Keratinocyte (primary cell): ENCODE measurements at regions not wholly inside any gene's neighbourhood (a gene's known extent, or its start where the extent isn't known, plus 50 kb on each side); places are given as distances from the start of the nearest gene placed in this dataset.
"Not testable (repeated sequence)": the region's sequence is repeated elsewhere in the genome, so short reads cannot be mapped to it uniquely, and the experiment has no call there.

ENCODE experiments used
- DNase-seq: peaks from one replicate; pipeline ENCODE4 v3.0.0-alpha.2; 2011; ENCODE audit warnings: low read depth, missing footprints, low spot score
- FAIRE-seq: peaks from 2 replicates; lab custom pipeline; 2011; peaks lifted over from hg19 to GRCh38; lab: Jason Lieb, UNC
- H2AFZ ChIP-seq: 2 replicates; pipeline ENCODE4 v1.6.0; 2012; ENCODE audit warnings: low read length, control low read depth, inconsistent platforms; ENCODE audit not compliant: control insufficient read depth
- H3K27ac ChIP-seq: 2 replicates; pipeline ENCODE4 v1.5.1; 2011; ENCODE audit warnings: low read length; ENCODE audit not compliant: control insufficient read depth, insufficient read depth
- H3K27me3 ChIP-seq: 3 replicates; pipeline ENCODE4 v1.6.0; 2011; ENCODE audit warnings: low read length; ENCODE audit not compliant: control insufficient read depth, insufficient read depth; ENCODE audit errors: extremely low read depth
- H3K36me3 ChIP-seq, 2 experiments: 2 replicates in 1 of 2; 3 replicates in 1 of 2; pipeline ENCODE4 v1.5.1; 2011; ENCODE audit warnings: low read length in 2 of 2, mild to moderate bottlenecking in 1 of 2; ENCODE audit not compliant: control insufficient read depth in 2 of 2, insufficient read depth in 2 of 2; ENCODE audit errors: extremely low read depth in 1 of 2
- H3K4me1 ChIP-seq: 3 replicates; pipeline ENCODE4 v1.5.1; 2011; ENCODE audit warnings: low read length; ENCODE audit not compliant: control insufficient read depth, insufficient read depth; ENCODE audit errors: extremely low read depth
- H3K4me2 ChIP-seq: 3 replicates; pipeline ENCODE4 v1.6.0; 2011; ENCODE audit warnings: low read depth, low read length; ENCODE audit not compliant: control insufficient read depth, insufficient read depth; ENCODE audit errors: extremely low read depth
- H3K4me3 ChIP-seq, 3 experiments: fragments of 200-600 bp in 1 of 3; sonication (generic) in 1 of 3; 2 replicates in 2 of 3; 3 replicates in 1 of 3; pipeline ENCODE4 v1.5.1; 2011 to 2016; ENCODE audit warnings: low read length in 3 of 3, mild to moderate bottlenecking in 3 of 3, control low read depth in 2 of 3, inconsistent platforms in 1 of 3, low read depth in 1 of 3, mixed read lengths in 1 of 3, mixed run types in 1 of 3, moderate library complexity in 1 of 3; ENCODE audit not compliant: control insufficient read depth in 2 of 3, insufficient read depth in 2 of 3; ENCODE audit errors: extremely low read depth in 1 of 3
- H3K79me2 ChIP-seq: 2 replicates; pipeline ENCODE4 v1.6.0; 2012; ENCODE audit warnings: low read length; ENCODE audit not compliant: control insufficient read depth, insufficient read depth
- H3K9ac ChIP-seq: 3 replicates; pipeline ENCODE4 v1.6.0; 2011; ENCODE audit warnings: low read length; ENCODE audit not compliant: control insufficient read depth, insufficient read depth; ENCODE audit errors: extremely low read depth
- H3K9me1 ChIP-seq: 3 replicates; pipeline ENCODE4 v1.6.0; 2011; ENCODE audit warnings: low read length; ENCODE audit not compliant: control insufficient read depth, insufficient read depth; ENCODE audit errors: extremely low read depth
- H3K9me3 ChIP-seq: 2 replicates; pipeline ENCODE4 v1.5.1; 2012; ENCODE audit warnings: low read depth, low read length; ENCODE audit not compliant: control insufficient read depth
- H4K20me1 ChIP-seq: 3 replicates; pipeline ENCODE4 v1.6.0; 2011; ENCODE audit warnings: low read length; ENCODE audit not compliant: control insufficient read depth, insufficient read depth; ENCODE audit errors: extremely low read depth
- EZH2 ChIP-seq: IDR thresholded peaks from one replicate; pipeline ENCODE4 v1.6.1; 2012; ENCODE audit warnings: inconsistent platforms, mild to moderate bottlenecking, low read length, moderate library complexity
- dilution Hi-C: fragments of 300-500 bp; cut with MboI; formaldehyde crosslinking; loops from one replicate; pipeline ENCODE4 v1.7.0; 2020; ENCODE audit warnings: low sequenced_read_pairs; ENCODE audit not compliant: extremely low pct_ligation_motif_present
- TF ChIP-seq, protein P1 (sequence below), 3 experiments: IDR thresholded peaks in 1 of 3; conservative IDR thresholded peaks in 1 of 3; optimal IDR thresholded peaks in 1 of 3; 2 replicates in 2 of 3; 3 replicates in 1 of 3; pipeline versions ENCODE3 to v1.5.1; 2011; ENCODE audit warnings: low read length in 3 of 3, mild to moderate bottlenecking in 3 of 3, moderate library complexity in 2 of 3, control low read depth in 1 of 3, inconsistent platforms in 1 of 3; ENCODE audit not compliant: insufficient read depth in 2 of 3; ENCODE audit errors: extremely low read depth in 1 of 3

DNA sequence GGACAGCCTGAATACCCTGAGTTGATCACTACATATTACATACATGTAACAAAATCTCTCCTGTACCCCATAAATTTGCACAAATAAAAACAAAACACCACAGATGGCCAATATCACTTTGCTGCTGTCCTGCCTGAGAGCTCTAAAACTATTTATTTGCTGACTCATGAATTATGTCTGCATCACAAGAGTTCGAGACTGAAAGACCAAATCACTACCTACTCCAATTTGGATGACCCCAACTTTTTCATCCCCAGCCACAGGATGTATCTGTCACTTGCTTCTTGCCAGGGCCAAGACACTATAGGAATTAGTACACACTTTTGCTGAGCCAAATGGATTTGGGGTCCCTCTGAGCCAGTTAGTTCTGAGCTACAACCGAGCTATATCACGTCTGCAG, 409.7 kb upstream of the NFE2L3 start:
- H3K4me3 ChIP-seq: no peak overlapping the region
- H3K27me3 ChIP-seq: peaks cover 3% of the 10 kb centered on the region
- no peak overlapping the region for H3K4me2 ChIP-seq
- no peak for FAIRE-seq
- H3K4me1 ChIP-seq: no peaks in the 10 kb centered on the region
- no peaks in the 10 kb centered on the region for H3K36me3 ChIP-seq
- H3K9me1 ChIP-seq: no peaks in the 10 kb centered on the region
- H3K79me2 ChIP-seq: no peaks in the 10 kb centered on the region
- H3K9ac ChIP-seq: no peak overlapping the region
- TF ChIP-seq EZH2: no peak
- TF ChIP-seq, protein P1, sequence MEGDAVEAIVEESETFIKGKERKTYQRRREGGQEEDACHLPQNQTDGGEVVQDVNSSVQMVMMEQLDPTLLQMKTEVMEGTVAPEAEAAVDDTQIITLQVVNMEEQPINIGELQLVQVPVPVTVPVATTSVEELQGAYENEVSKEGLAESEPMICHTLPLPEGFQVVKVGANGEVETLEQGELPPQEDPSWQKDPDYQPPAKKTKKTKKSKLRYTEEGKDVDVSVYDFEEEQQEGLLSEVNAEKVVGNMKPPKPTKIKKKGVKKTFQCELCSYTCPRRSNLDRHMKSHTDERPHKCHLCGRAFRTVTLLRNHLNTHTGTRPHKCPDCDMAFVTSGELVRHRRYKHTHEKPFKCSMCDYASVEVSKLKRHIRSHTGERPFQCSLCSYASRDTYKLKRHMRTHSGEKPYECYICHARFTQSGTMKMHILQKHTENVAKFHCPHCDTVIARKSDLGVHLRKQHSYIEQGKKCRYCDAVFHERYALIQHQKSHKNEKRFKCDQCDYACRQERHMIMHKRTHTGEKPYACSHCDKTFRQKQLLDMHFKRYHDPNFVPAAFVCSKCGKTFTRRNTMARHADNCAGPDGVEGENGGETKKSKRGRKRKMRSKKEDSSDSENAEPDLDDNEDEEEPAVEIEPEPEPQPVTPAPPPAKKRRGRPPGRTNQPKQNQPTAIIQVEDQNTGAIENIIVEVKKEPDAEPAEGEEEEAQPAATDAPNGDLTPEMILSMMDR (optimal IDR thresholded peaks at IDR 0.05 in 1 of 3, IDR thresholded peaks at IDR 0.05 in 1 of 3, conservative IDR thresholded peaks at IDR 0.05 in 1 of 3; ENCODE audit: extremely low read depth in 1 of 3, insufficient read depth in 2 of 3, low read length in 3 of 3): no peak
- no peaks in the 10 kb centered on the region for H3K9me3 ChIP-seq
- no peaks in the 10 kb centered on the region for H4K20me1 ChIP-seq
- H2AFZ ChIP-seq: no peak overlapping the region
- dilution Hi-C loops: no loop called here
- no peak overlapping the region for H3K27ac ChIP-seq
- DNase-seq: no peak

DNA sequence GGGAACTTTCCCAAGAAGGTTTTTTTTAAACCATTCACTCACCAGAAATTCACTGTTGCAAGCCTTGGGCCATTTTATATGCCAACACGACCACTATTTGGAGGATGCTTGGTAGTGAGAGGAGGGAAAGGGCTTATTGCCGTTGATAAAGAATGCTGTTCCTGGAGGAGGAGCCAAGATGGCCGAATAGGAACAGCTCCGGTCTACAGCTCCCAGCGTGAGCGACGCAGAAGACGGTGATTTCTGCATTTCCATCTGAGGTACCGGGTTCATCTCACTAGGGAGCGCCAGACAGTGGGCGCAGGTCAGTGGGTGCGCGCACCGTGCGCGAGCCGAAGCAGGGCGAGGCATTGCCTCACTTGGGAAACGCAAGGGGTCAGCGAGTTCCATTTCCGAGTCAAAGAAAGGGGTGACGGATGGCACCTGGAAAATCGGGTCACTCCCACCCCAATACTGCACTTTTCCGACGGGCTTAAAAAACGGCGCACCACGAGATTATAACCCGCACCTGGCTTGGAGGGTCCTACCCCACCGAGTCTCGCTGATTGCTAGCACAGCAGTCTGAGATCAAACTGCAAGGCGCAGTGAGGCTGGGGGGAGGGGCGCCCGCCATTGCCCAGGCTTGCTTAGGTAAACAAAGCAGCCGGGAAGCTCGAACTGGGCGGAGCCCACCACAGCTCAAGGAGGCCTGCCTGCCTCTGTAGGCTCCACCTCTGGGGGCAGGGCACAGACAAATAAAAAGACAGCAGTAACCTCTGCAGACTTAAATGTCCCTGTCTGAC, 408.1 kb upstream of the NFE2L3 start:
- H3K9me3 ChIP-seq, H3K4me2 ChIP-seq, H3K9me1 ChIP-seq, H3K4me3 ChIP-seq, FAIRE-seq, H3K9ac ChIP-seq, H2AFZ ChIP-seq, H3K36me3 ChIP-seq, H4K20me1 ChIP-seq, H3K79me2 ChIP-seq, H3K27me3 ChIP-seq, H3K27ac ChIP-seq, dilution Hi-C loops, DNase-seq, H3K4me1 ChIP-seq: not testable (repeated sequence)
